Activated T-cell treated with anti-CD3 and anti-CD28 coated beads for 24 hours (primary cell): ENCODE measurements at regions not wholly inside any gene's neighbourhood (a gene's known extent, or its start where the extent isn't known, plus 50 kb on each side); places are given as distances from the start of the nearest gene placed in this dataset.
"Not testable (repeated sequence)": the region's sequence is repeated elsewhere in the genome, so short reads cannot be mapped to it uniquely, and the experiment has no call there.

ENCODE experiments used
- DNase-seq: peaks from one replicate; pipeline ENCODE4 v3.0.0-alpha.2; 2020; ENCODE audit warnings: low read depth

DNA sequence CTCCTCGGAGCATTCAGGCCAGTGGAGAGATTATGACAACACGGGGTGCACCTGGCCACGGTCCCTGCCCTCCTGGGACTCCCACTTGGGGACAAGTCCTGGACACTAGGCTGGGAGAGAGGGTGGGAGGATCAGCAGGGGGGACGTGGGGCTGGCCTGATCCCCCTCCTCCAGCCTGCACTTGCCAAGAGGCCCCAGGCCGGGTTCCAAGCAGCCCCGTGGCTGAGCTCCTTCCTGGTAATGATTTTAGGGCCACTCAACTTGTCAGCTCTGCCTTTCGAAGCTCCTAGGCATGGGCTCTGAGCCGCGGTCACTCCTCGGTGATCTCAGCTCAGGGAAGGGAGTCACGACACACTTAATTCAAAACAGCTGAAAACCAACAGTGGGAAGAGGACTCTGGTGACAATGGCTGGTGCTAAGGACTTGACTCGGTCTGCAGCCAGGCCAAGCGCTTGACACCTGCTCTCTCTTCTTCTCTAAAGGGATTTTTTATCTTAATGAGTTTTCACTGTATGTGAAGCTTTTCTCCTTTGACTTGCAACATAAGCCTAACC is 161.7 kb downstream of the BMP7 start:
- DNase-seq, result no peak

DNA sequence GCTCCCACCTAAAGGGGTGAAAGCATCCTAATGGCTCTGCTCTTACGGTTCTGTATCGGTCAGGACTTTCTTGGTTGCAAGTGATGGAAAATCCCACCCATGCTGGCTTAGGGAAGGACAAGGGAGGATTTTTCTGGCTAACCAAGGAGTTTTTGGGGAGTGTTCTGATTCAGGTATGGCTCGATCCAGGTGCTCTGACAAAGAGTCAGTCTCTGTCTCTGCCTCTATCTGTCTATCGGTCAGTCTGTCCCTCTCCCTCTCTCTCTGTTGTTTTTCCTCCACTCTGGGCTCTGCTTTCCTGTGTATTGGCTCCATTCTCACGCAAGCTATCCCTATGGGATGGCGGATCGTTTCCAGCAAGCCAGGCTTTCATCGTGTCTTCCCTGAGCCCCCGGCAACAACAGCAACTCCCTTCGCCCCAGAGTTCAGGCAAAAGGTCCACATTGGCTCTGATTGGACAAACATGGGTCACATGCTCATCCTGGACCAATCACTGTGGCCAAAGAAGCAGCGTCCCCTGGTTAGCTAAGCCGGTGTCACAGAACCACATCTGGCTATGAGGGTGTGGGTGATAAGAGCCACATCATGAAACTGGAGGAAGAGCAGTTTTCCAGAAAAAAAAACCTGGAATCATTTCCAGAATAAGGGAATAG is 160.3 kb downstream of the BMP7 start:
- DNase-seq, result no peak

DNA sequence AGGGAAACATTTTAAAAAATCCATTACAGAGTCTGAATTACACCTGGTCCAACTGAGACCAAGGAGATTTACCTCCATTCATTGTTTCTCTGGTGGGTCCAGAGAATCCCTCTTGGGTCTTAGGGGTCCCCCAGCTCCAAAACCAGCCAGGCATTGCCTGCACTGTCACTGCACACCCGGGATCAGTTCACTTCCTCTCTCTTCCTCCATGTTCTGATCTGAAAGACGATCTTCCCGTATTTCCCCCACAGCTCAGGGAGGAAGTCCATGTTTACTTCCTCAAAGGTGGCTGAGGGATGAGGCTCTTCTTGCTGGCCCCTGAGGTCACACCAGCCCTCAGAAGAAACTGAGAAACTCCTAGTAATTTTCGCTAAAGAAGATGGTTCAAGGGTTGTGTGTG is 159.7 kb downstream of the BMP7 start:
- no peak for DNase-seq

DNA sequence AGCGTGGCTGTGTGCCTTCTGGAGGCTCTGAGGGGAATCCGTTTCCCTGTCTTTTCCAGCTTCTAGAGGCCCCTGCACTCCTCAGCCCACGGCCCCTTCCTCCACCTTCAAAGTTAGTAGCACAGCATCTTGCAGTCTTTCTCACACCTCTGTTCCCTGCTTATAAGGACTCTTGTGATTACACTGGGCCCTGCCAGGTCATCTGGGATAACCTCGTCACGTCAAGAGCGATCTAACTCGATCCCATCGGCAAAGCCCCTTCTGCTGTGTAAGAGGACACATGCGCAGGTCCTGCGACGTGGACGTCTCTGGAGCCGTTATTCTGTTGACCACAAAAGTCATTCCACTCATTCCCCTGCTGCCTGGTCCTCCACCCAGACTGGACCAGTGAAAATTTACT is 159.2 kb downstream of the BMP7 start:
- DNase-seq, result no peak

DNA sequence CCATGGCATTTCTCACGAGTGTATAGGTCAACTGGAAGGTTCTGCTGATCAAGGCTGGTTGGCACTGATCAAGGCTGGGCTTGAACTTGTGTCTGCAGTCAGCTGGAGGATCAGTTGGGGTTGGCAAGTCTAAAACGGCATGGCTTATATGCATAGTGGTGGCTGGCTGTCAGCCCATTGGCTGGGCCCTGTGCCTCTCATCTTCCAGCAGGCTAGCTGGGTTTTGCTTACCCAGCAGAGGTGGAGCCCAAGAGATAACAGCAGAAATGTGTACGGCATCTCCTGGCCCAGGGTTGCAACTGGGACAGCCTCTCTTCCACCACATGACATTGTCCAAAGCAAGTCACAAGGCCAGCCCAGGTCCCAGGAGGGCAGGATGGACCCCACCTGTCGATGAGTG is 158.2 kb downstream of the BMP7 start:
- no peak for DNase-seq

DNA sequence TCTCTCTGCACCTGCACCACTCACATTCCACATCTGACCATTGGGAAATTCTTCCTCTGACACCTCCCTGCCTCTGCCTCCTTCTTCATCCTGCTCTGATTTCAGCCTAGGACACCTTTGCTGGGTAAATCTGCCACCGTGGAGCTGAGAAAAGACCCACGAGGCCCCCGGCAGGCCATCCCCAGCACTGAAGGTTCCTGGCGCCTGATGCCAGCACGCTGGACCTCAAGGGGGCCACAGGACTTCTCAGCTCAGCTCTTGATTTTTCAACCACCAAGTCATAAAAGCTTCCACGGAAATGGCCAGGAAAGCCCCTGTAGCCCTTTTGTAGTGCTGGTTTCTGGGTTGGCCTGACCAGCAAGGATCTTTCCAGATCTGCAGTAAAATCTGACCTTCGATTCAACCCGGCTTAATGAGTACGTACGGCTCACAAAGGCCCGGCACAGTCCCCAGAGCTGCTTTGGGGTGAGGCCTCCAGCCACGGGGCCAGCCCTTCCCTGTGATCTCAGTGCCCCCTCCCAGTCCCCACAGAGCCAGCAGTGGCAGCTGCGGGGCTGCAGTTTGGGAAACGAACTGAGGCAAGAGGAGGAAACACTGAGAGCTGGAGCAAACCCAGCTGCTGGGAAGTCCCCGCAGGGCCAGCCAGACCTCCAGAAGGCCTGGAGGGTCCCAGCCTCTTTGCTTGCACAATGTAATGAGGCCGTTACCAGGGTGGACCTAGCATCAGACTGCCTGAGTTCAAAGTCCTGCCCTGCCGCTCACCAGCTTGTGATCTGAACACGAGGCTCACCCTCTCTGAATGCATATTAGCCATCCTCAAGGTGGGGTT is 157.5 kb downstream of the BMP7 start:
- no peak for DNase-seq

DNA sequence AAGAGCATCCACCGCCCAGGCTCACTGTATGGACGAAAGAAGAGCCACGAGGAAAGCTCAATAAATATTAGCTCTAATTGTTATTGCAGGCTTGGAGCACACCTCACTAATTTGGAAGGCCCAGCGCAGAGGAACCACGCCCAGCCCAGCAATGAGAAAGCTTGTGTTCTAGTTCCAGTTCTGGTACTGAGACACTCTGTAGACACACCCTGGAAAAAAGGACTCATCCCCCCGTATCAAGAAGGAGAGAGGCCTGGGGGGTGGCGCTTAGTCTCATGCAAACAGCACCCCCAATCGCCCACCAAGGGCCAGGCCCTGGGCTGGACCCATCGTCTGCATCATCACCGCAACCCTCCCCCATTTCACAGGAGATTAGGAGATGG is 156.9 kb downstream of the BMP7 start:
- DNase-seq, result no peak

DNA sequence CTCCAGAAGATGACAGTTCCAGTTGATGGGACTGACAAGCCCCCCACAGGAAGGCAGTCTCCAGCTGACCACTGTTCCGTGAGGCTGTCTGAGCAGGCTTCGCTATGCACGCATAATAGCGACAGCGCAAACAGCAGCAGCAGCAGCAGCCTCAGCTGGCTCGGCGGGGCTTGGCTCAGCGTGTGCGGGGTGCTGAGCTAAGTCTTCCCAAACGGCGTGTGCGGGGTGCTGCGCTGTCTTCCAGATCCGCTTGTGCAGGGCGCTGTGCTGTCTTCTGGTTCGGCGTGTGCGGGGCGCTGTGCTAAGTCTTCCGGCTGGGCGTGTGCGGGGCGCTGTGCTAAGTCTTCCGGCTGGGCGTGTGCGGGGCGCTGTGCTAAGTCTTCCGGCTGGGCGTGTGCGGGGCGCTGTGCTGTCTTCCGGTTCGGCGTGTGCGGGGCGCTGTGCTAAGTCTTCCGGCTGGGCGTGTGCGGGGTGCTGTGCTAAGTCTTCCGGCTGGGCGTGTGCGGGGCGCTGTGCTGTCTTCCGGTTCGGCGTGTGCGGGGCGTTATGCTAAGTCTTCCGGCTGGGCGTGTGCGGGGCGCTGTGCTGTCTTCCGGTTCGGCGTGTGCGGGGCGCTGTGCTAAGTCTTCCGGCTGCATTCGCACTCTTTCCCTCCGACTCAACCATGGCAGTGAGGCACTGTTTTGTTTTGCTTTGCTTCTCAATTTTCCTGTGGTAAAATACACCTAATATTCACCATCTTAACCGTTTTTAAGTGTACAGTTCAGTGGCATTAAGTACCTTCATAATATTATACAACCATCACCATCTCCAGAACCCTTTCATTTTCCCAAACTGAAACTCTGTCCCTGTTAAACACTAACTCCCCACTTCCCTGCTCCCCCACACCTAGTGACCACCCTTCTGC is 156.1 kb downstream of the BMP7 start:
- DNase-seq, result not testable (repeated sequence)

DNA sequence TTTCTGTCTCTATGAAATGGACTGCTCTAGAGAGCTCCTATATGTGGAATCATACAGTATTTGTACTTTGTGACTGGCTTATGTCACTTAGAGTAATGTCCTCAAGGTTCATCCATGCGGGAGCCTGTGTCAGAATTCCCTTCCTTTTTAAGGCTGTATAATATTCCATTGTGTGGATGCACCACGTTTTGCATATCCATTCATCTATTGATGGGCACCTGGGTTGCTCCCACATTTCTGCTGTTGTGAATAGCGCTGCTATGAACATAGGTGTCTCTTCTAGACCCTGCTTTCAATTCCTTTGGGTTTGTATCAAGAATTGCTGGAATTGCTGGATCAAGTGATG is 155.4 kb downstream of the BMP7 start:
- DNase-seq, result no peak

DNA sequence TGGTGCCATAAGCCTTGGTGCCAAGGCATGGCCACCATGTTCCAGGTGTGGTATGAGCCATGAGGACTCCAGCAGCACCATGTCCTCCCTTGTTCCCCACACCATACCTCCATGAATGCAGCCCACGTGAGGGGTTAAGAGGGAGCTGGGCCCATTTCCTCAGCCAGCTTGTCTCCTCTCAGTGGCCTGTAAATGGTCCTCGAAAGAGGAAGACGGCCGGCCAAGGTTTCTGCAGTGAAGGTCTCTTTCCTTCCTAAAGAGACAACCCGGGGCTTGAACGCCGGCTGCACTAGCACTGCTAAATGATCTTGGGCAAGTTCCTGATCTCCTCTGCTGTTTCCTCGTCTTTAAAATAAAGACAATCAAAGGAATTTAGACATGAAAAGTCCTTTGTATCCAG is 154.0 kb downstream of the BMP7 start:
- no peak for DNase-seq

DNA sequence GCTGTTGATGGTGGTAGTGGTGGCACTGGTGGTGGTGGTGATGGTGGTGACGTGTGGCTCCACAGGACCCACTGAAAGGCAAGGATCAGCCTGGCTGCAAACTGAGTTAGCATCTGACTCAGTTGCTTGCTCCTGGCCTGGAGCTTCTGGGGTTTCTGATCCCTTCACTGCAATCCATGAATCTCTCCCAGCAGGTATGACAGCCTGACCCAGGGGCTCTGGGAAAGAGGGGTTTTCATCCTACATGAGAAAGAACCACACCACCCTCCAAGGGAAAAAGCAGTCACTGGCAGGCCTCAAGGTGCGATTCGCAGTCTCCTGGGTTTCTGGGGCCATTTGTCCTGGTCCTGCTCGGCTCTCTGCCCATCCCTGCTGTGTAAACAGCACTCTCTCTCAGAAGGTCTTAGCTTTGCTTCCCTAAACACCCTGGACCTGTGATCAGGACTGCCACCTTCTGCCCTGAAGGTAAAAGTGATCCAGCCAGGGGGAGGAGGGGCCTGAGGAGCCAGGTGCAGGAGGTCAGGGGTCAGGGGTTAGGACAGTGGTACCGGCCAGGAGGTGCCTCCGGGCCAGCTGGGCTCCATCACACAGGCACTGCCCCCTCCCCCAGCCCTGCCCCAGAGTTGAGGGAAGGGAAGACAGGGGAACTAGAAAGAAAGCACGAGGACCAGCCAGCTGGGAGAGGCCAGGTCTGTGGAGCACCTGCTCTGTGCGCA is 152.0 kb downstream of the BMP7 start:
- no peak for DNase-seq

DNA sequence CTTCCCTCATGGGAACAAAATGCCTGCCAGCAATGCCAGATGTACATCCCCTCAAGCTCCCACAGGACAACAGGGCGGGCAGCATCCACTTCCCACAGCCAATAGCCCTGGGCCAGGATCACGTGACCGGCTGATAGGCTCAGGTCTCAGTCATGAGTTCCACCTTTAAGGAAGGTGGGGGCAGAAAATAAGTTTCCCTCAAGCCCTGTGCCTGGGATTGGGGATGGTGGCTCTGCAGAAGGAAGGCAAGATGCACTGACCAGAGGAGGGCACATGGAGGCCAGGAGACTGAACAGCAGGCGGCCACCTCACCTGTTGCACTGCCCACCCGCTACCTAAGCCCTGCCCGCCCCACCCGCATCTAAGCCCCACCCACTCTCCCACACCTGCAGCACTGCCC is 149.1 kb downstream of the BMP7 start:
- DNase-seq, result no peak

DNA sequence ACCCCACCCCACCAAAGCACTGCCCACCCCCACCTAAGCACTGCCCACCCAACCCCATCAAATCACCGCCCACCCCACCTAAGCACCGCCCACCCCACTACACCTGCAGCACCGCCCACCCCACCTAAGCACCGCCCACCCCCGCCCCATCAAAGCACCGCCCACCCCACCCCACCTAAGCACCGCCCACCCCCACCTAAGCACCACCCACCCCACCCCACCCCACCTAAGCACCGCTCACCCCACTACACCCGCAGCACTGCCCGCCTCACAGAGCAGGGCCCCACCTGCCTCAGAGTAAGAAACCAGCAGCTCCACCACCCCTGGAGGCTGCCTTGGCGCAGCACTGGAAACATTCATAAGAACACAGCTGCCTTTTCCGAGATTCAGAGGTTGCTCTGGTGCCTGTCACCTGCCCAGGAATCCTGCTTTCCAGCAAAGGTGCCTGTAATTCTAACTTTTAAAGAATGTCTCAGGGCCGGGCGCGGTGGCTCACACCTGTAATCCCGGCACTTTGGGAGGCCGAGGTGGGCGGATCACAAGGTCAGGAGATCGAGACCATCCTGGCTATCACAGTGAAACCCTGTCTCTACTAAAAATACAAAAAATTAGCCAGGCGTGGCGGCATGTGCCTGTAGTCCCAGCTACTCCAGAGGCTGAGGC is 148.2 kb downstream of the BMP7 start:
- no peak for DNase-seq
